Neural cell (in vitro differentiated cells): ENCODE measurements at regions not wholly inside any gene's neighbourhood (a gene's known extent, or its start where the extent isn't known, plus 50 kb on each side); places are given as distances from the start of the nearest gene placed in this dataset.

ENCODE experiments used
- H2AFZ ChIP-seq: fragments of 200-600, 300-800 bp; sonication (generic), shearing (Covaris generic); 2 replicates; pipeline ENCODE4 v1.6.0; 2014; ENCODE audit warnings: low read depth, mild to moderate bottlenecking, antibody characterized with exemption, low read length, moderate library complexity
- H3F3A ChIP-seq: fragments of 200-600 bp; shearing (Covaris generic); 2 replicates; pipeline ENCODE4 v1.6.1; 2016; ENCODE audit warnings: mild to moderate bottlenecking, moderate library complexity, mixed read lengths, antibody characterized with exemption, low read length; ENCODE audit not compliant: insufficient read depth, poor library complexity, severe bottlenecking
- H3K27ac ChIP-seq: fragments of 200-600, 300-800 bp; sonication (generic), shearing (Covaris generic); 2 replicates; pipeline ENCODE4 v1.5.1; 2014; ENCODE audit warnings: mild to moderate bottlenecking, low read length, moderate library complexity
- H3K27me3 ChIP-seq: fragments of 300-800, 200-600 bp; sonication (generic), shearing (Covaris generic); 2 replicates; pipeline ENCODE4 v1.6.0; 2014; ENCODE audit warnings: mild to moderate bottlenecking, low read depth, low read length, moderate library complexity; ENCODE audit not compliant: insufficient read depth
- H3K36me3 ChIP-seq: fragments of 300-800, 200-600 bp; sonication (generic), shearing (Covaris generic); 2 replicates; pipeline ENCODE4 v1.5.1; 2014; ENCODE audit warnings: mild to moderate bottlenecking, antibody characterized with exemption, low read length, moderate library complexity; ENCODE audit not compliant: insufficient read depth
- H3K4me2 ChIP-seq: fragments of 300-800, 200-600 bp; sonication (generic), shearing (Covaris generic); 2 replicates; pipeline ENCODE4 v1.6.0; 2014; ENCODE audit warnings: mild to moderate bottlenecking, low read length
- H3K4me3 ChIP-seq: fragments of 300-800, 200-600 bp; sonication (generic), shearing (Covaris generic); 2 replicates; pipeline ENCODE4 v1.5.1; 2014; ENCODE audit warnings: mild to moderate bottlenecking, low read length, moderate library complexity
- H3K79me2 ChIP-seq: fragments of 200-600 bp; shearing (Covaris generic); replicated peaks from 2 replicates; pipeline ENCODE4 v1.6.0; 2014; ENCODE audit warnings: mild to moderate bottlenecking, low read length, moderate library complexity; ENCODE audit not compliant: insufficient read depth
- H3K9ac ChIP-seq: fragments of 300-800, 200-600 bp; sonication (generic), shearing (Covaris generic); 2 replicates; pipeline ENCODE4 v1.6.1; 2016; ENCODE audit warnings: mild to moderate bottlenecking, low read length, mixed read lengths
- H3K9me2 ChIP-seq: fragments of 200-600 bp; shearing (Covaris generic); 2 replicates; pipeline ENCODE4 v1.6.1; 2016; ENCODE audit warnings: mild to moderate bottlenecking, low read length, mixed read lengths; ENCODE audit not compliant: insufficient read depth
- H3K9me3 ChIP-seq: fragments of 200-600, 300-800 bp; sonication (generic), shearing (Covaris generic); 2 replicates; pipeline ENCODE4 v1.6.1; 2016; ENCODE audit warnings: mild to moderate bottlenecking, mixed run types, low read length, moderate library complexity, mixed read lengths
- H4K20me1 ChIP-seq: fragments of 200-600 bp; shearing (Covaris generic); 2 replicates; pipeline ENCODE4 v1.6.1; 2016; ENCODE audit warnings: mild to moderate bottlenecking, mixed run types; ENCODE audit not compliant: insufficient read depth
- CTCF ChIP-seq: fragments of 450-650 bp; IDR thresholded peaks from 2 replicates; pipeline ENCODE4 v1.5.1; 2014; ENCODE audit warnings: antibody characterized with exemption, mild to moderate bottlenecking, moderate library complexity; ENCODE audit not compliant: poor library complexity, severe bottlenecking
- EP300 ChIP-seq: fragments of 450-650 bp; conservative IDR thresholded peaks from 2 replicates; pipeline ENCODE4 v1.6.1; 2014; ENCODE audit warnings: antibody characterized with exemption, mild to moderate bottlenecking, moderate library complexity; ENCODE audit not compliant: poor library complexity, severe bottlenecking
- EZH2 ChIP-seq: fragments of 200-600, 300-800 bp; shearing (Covaris generic), sonication (generic); IDR thresholded peaks from 2 replicates; pipeline ENCODE4 v1.6.1; 2014; ENCODE audit warnings: antibody characterized with exemption, low read length, borderline replicate concordance, mild to moderate bottlenecking; ENCODE audit not compliant: insufficient read depth, poor library complexity, severe bottlenecking
- MXI1 ChIP-seq: fragments of 450-650 bp; conservative IDR thresholded peaks from 2 replicates; pipeline ENCODE4 v1.6.1; 2014; ENCODE audit warnings: antibody characterized with exemption, mild to moderate bottlenecking; ENCODE audit not compliant: poor library complexity, severe bottlenecking
- POLR2AphosphoS5 ChIP-seq: IDR thresholded peaks from 2 replicates; pipeline ENCODE4 v1.6.1; 2012
- RAD21 ChIP-seq: fragments of 450-650 bp; conservative IDR thresholded peaks from 2 replicates; pipeline ENCODE4 v1.6.1; 2014; ENCODE audit warnings: antibody characterized with exemption, mild to moderate bottlenecking, moderate library complexity
- REST ChIP-seq: IDR thresholded peaks from 2 replicates; pipeline ENCODE4 v1.6.1; 2012; ENCODE audit warnings: borderline replicate concordance
- SMC3 ChIP-seq: fragments of 450-650 bp; conservative IDR thresholded peaks from 2 replicates; pipeline ENCODE4 v1.6.1; 2014; ENCODE audit warnings: antibody characterized with exemption, mild to moderate bottlenecking, moderate library complexity; ENCODE audit not compliant: poor library complexity
- TAF1 ChIP-seq: IDR thresholded peaks from 2 replicates; pipeline ENCODE4 v1.6.1; 2012; ENCODE audit warnings: low read depth

GRCh38 chr6:143581835-143582480 lies 70.4 kb upstream of the FUCA2 start:
- H3F3A ChIP-seq: no peaks in the 10 kb centered on the region
- no peak overlapping the region for H3K9ac ChIP-seq
- no peaks in the 10 kb centered on the region for H3K36me3 ChIP-seq
- no peak overlapping the region for H2AFZ ChIP-seq
- no peak overlapping the region for H3K4me2 ChIP-seq
- H3K79me2 ChIP-seq: no peaks in the 10 kb centered on the region
- TF ChIP-seq TAF1 (no peak), RAD21 (no peak), MXI1 (no peak), CTCF (no peak), POLR2AphosphoS5 (no peak), REST (no peak), EZH2 (no peak), SMC3 (no peak), EP300 (no peak)
- H3K4me3 ChIP-seq: no peak overlapping the region
- no peak overlapping the region for H3K27ac ChIP-seq
- no peaks in the 10 kb centered on the region for H3K27me3 ChIP-seq
- H4K20me1 ChIP-seq: no peaks in the 10 kb centered on the region
- H3K9me3 ChIP-seq: no peaks in the 10 kb centered on the region
- H3K9me2 ChIP-seq: no peaks in the 10 kb centered on the region

- Histone ChIP-seq H3K4me3 (no peak overlapping the region), H4K20me1 (no peaks in the 10 kb centered on the region), H3K79me2 (no peaks in the 10 kb centered on the region), H3K9me3 (no peaks in the 10 kb centered on the region), H3K4me2 (no peak overlapping the region), H3K9me2 (no peaks in the 10 kb centered on the region), H2AFZ (no peak overlapping the region), H3F3A (no peaks in the 10 kb centered on the region), H3K9ac (no peak overlapping the region), H3K27ac (no peak overlapping the region), H3K27me3 (no peaks in the 10 kb centered on the region), H3K36me3 (no peaks in the 10 kb centered on the region)
- TF ChIP-seq REST (no peak), SMC3 (no peak), POLR2AphosphoS5 (no peak), MXI1 (no peak), RAD21 (no peak), EP300 (no peak), EZH2 (no peak), TAF1 (no peak), CTCF (no peak)
These were observed 68.2 kb upstream of the FUCA2 start for GRCh38 chr6:143579703-143580102.
